NCI-H128 (cell line): ENCODE measurements at regions not wholly inside any gene's neighbourhood (a gene's known extent, or its start where the extent isn't known, plus 50 kb on each side); places are given as distances from the start of the nearest gene placed in this dataset.

Experiments used
- DNase-seq: peaks from one replicate; lab custom pipeline; 2025; ENCODE audit not compliant: unreplicated experiment; lab: John Stamatoyannopoulos, UW

DNA sequence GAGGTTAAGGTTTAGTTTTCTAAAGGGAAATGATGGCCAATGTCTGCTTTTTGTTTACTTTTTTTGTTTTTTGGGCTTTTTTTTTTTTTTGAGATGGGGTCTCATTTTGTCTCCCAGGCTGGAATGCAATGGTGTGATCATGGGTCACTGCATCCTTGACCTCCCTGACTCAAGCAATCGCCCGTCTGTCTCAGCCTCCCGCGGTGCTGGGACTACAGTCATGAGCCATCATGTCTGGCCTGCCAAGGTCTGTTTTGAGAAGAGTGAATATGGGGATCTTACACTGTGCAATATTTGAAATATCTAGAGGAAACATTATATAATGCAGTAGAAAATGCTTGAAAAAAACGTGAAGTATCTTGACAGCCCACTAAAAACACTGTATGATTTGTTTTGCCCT, 162.5 kb downstream of the GASK1B start:
- DNase-seq = no peak

DNA sequence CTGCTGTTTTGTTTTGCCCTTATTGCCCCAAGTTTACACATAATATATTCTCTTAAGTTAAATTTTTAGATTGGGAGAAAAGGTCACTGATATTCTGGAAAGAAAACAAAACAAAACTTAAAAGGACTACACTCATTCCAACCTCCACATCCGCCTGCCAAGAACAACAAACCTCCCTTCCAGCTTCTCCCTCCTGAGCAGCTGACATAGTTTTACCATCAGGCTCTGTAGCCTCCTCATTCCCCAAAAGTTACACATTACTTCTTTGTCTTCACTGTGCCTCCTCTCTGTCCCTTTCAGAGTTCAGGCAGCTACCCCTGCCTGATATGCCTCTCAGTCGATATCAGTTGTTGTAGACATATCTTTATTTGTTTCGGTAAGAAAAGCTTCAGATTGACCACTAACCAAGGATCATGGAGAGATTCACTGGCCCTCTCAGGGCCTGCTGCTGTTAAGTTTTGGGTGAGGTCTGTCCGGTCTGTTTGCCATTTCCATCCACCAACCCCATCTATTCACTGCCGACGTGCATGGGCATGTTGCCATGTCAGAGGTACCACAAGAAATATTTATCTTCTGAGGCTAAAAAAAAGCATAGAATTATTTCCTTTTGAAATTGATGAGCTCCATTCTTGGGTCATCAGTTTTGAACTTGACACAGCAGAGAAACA, 164.1 kb downstream of the GASK1B start:
- no peak for DNase-seq

GRCh38 chr4:158007566-158007965, 165.3 kb downstream of the GASK1B start:
- DNase-seq = no peak

GRCh38 chr4:158006990-158007389, 165.8 kb downstream of the GASK1B start:
- DNase-seq = no peak

DNA sequence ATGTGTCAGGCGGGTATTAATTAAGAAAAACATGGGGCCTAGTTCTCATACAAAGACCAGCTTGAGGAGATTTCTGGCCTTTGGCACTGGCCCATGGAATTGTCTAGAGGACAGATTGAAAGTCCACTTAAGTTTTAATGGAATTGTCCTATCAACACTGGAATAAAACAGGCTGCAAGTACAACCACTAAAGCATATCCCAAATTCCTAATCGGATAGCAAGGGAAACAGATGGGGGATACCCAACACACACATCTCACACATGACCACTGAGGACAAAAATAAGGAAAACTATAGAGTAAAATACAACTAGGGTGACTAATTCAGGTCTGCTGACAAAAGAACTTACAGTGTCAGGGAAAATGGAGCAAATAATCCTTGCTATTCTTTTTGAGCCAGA, 167.8 kb downstream of the GASK1B start:
- no peak for DNase-seq

DNA sequence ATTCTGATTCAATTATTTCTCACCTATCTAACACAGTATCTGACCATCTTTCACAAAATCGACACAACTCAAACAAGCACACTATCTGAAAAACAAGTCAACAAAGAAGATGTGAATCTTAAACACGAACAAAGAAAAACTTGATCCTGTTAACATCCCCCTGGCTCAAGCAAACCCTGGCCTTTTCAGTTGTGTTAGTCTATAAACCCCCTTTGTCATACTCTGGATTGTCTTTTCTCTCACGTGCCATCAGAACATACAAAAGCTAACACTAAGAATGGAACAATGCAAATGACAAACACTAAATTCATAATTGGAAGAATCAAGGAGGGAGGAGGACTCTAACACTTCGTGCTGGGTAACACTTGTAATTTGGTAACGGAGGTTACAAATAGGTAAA, 168.7 kb downstream of the GASK1B start:
- DNase-seq = no peak

DNA sequence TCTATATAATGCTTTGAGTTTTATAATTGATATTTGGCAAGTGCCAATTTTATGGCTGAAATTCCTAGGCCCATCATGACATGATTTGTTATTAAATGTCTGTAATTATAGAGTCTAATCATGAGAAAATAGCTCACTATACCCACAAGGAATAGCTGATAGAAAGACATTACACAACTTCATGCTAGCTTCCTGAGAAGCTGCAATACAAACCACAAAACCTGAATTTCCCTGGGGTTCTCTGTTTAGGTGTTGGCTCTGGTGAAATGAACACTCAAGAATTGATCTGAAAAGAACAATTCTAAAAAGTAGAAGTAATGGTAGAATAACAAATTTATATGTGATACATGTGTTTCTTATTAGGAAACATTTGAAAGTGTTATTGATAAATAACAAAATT, 169.6 kb downstream of the GASK1B start:
- no peak for DNase-seq

DNA sequence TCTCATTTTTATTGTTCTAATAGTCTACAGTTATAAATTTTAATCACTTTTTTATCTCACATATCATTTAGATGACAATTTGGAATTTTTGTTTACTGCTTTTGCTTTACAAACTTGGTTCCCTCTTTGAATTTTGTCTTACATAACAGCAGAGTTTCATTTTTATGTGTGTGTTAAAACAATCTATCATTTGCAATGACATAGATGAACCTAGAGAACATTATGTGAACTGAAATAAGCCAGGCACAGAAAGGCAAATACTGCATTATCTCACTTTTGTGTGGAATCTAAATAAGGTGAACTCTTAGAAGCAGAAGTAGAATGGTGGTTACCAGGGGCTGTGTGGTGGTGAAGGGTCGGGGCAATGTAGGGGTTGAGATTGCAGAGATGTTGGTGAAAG, 170.7 kb downstream of the GASK1B start:
- DNase-seq = no peak

DNA sequence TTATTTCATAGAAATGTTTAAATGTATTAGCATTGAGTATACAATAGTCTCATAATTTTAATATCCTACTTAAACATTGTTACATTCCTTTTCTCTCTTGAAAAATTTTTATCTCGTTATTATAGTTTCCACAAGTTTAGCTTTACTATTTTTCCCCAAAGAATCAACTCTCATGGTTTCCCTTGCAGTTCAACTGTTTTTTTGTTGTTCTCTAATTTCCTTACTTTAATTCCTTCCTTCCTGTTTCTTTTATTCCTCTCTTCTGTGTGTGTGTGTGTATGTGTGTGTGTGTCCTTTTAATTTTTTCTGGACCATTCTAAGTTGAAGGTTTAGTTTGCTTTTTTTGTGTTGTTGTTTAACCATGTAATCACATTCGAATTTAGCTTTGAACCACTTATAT, 171.1 kb downstream of the GASK1B start:
- no peak for DNase-seq

GRCh38 chr4:157999723-158000122, 173.1 kb downstream of the GASK1B start:
- no peak for DNase-seq

DNA sequence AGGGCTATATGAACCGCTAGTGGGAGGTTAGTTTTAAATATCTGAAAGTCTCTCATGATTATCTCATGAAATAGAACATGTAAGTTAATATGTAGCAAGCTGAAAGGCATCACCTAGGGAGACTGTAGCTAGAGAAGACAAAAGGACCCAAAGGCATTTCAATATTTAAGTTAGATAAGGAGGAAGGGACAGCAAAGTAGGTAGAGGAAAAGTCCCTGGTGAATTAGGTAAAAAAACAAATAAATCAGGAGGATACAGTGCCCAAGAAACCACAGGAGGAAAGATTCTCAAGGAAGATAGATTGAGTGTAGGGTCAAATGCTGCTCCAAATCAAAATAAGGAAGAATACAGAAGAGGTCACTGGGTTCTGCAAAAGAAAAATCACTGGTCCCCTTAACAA, 175.5 kb downstream of the GASK1B start:
- DNase-seq = no peak

GRCh38 chr4:157996061-157997028, 176.5 kb downstream of the GASK1B start:
- DNase-seq = no peak

- no peak for DNase-seq
Observed at GRCh38 chr4:157994863-157995262, 178.0 kb downstream of the GASK1B start.

GRCh38 chr4:157992948-157993839, 179.6 kb downstream of the GASK1B start:
- no peak for DNase-seq

GRCh38 chr4:157992038-157992705, 180.7 kb downstream of the GASK1B start:
- DNase-seq = no peak

- DNase-seq = no peak
Observed at GRCh38 chr4:157988641-157989040, 184.2 kb downstream of the GASK1B start.

GRCh38 chr4:157984285-157984911, 188.4 kb downstream of the GASK1B start:
- DNase-seq = no peak

- DNase-seq = no peak
Observed at GRCh38 chr4:157983300-157983699, 189.5 kb downstream of the GASK1B start.

DNA sequence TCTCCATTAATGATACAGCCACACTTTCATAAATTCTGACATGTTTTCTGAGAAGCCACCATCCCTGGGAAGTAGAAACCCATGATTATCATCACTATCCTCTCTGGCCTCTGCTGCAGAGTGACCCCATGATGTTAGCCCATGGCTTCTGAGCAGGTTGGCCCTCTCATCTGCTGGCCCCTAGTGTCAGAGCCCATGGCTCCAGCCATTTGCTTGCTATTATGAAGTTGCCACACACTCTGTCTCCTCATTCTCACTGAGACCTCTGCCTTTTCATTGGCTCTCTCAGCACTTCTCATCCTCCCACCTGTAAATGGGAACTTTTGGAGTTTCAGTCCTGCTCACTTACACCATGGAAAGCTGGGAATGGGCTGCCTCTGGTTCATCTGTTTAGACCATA, 192.7 kb downstream of the GASK1B start:
- DNase-seq = no peak

GRCh38 chr4:157978680-157979361, 194.0 kb downstream of the GASK1B start:
- DNase-seq = peak; percentile 2
